SK-N-SH (cell line): ENCODE measurements at regions not wholly inside any gene's neighbourhood (a gene's known extent, or its start where the extent isn't known, plus 50 kb on each side); places are given as distances from the start of the nearest gene placed in this dataset.

ENCODE experiments used
- CTCF ChIA-PET: fragments of 300-600, 350-600 bp; formaldehyde crosslinking; extraction: SDS; loops from one replicate; lab custom pipeline; 2021; lab: Yijun Ruan, JAX
- POLR2A ChIA-PET: fragments of 350-600 bp; sonication (Branson Sonifier 250); formaldehyde crosslinking; extraction: SDS; loops from one replicate; lab custom pipeline; 2020; ENCODE audit warnings: antibody characterized with exemption, inconsistent platforms; lab: Yijun Ruan, JAX
- DNase-seq: peaks from one replicate; pipeline ENCODE4 v3.0.0; 2012
- H2AFZ ChIP-seq: fragments of 200-600 bp; sonication (generic); 2 replicates; pipeline ENCODE4 v1.8.1; 2016; ENCODE audit warnings: antibody characterized with exemption, mild to moderate bottlenecking, low read depth
- H3F3A ChIP-seq: fragments of 200-600 bp; sonication (generic); replicated peaks from 2 replicates; pipeline ENCODE3; 2016; ENCODE audit warnings: antibody characterized with exemption, mild to moderate bottlenecking; ENCODE audit not compliant: insufficient read depth
- H3K27ac ChIP-seq, 2 experiments: fragments of 200-500 bp in 1 of 2; fragments of 200-600 bp in 1 of 2; sonication (Bioruptor generic) in 1 of 2; sonication (generic), shearing (Covaris generic) in 1 of 2; 2 replicates each; pipeline versions ENCODE4 v1.5.1 to v1.6.1; 2014 to 2016; ENCODE audit warnings: low read depth in 2 of 2, inconsistent platforms in 1 of 2, low read length in 1 of 2, mild to moderate bottlenecking in 1 of 2, mixed read lengths in 1 of 2
- H3K27me3 ChIP-seq: fragments of 200-600 bp; sonication (generic), shearing (Covaris generic); 2 replicates; pipeline ENCODE4 v1.6.1; 2016; ENCODE audit warnings: mixed run types; ENCODE audit not compliant: insufficient read depth
- H3K36me3 ChIP-seq, 2 experiments: fragments of 200-500 bp in 1 of 2; fragments of 200-600 bp in 1 of 2; sonication (Bioruptor generic) in 1 of 2; sonication (generic) in 1 of 2; replicated peaks in 1 of 2; 2 replicates each; pipeline versions ENCODE3 to v1.5.1; 2014 to 2016; ENCODE audit warnings: low read length in 1 of 2, mild to moderate bottlenecking in 1 of 2; ENCODE audit not compliant: insufficient read depth in 2 of 2, control insufficient read depth in 1 of 2
- H3K4me1 ChIP-seq, 2 experiments: fragments of 200-500 bp in 1 of 2; fragments of 200-600 bp in 1 of 2; sonication (Bioruptor generic) in 1 of 2; sonication (generic), shearing (Covaris generic) in 1 of 2; 2 replicates each; pipeline versions ENCODE4 v1.5.1 to v1.6.1; 2014 to 2016; ENCODE audit warnings: low read depth in 1 of 2, low read length in 1 of 2, mixed run types in 1 of 2; ENCODE audit not compliant: insufficient read depth in 2 of 2, control insufficient read depth in 1 of 2
- H3K4me2 ChIP-seq: fragments of 200-600 bp; sonication (generic), shearing (Covaris generic); 2 replicates; pipeline ENCODE4 v1.6.1; 2017; ENCODE audit warnings: mixed run types
- H3K4me3 ChIP-seq, 2 experiments: fragments of 200-500 bp in 1 of 2; fragments of 200-600 bp in 1 of 2; sonication (Bioruptor generic) in 1 of 2; sonication (generic), shearing (Covaris generic) in 1 of 2; 2 replicates each; pipeline versions ENCODE4 v1.5.1 to v1.8.1; 2014 to 2016; ENCODE audit warnings: low read depth in 2 of 2, inconsistent platforms in 1 of 2, low read length in 1 of 2, mild to moderate bottlenecking in 1 of 2, mixed read lengths in 1 of 2, moderate library complexity in 1 of 2
- H3K79me2 ChIP-seq: fragments of 200-600 bp; sonication (generic); 2 replicates; pipeline ENCODE4 v1.8.1; 2017; ENCODE audit warnings: mild to moderate bottlenecking; ENCODE audit not compliant: insufficient read depth
- H3K9ac ChIP-seq: fragments of 200-600 bp; sonication (generic); 2 replicates; pipeline ENCODE4 v1.6.1; 2017; ENCODE audit warnings: mixed run types
- H3K9me2 ChIP-seq: fragments of 200-600 bp; sonication (generic); 2 replicates; pipeline ENCODE4 v1.6.1; 2017; ENCODE audit warnings: mixed run types
- H3K9me3 ChIP-seq: fragments of 200-600 bp; sonication (generic); 2 replicates; pipeline ENCODE4 v1.6.1; 2017; ENCODE audit warnings: mixed run types, mild to moderate bottlenecking, moderate library complexity
- H4K20me1 ChIP-seq: fragments of 200-600 bp; sonication (generic); 2 replicates; pipeline ENCODE4 v1.6.1; 2017; ENCODE audit warnings: mild to moderate bottlenecking, mixed run types; ENCODE audit not compliant: insufficient read depth
- FOSL2 ChIP-seq: IDR thresholded peaks from 2 replicates; pipeline ENCODE4 v1.4.0; 2012; ENCODE audit warnings: low read depth, mild to moderate bottlenecking, moderate library complexity, borderline replicate concordance
- FOXM1 ChIP-seq: IDR thresholded peaks from 2 replicates; pipeline ENCODE4 v1.4.0; 2012; ENCODE audit warnings: low read depth, mild to moderate bottlenecking
- GABPA ChIP-seq: IDR thresholded peaks from 2 replicates; pipeline ENCODE4 v1.4.0; 2012; ENCODE audit warnings: low read depth, mild to moderate bottlenecking
- GATA2 ChIP-seq: sonication (generic); formaldehyde crosslinking; IDR thresholded peaks from 2 replicates; pipeline ENCODE4 v1.5.0; 2020; ENCODE audit warnings: mild to moderate bottlenecking, missing genetic modification reagents
- MEF2A ChIP-seq: IDR thresholded peaks from 2 replicates; pipeline ENCODE4 v1.4.0; 2012; ENCODE audit warnings: low read depth, borderline replicate concordance
- MXI1 ChIP-seq: IDR thresholded peaks from 2 replicates; pipeline ENCODE4 v1.6.1; 2012; ENCODE audit warnings: mild to moderate bottlenecking, low read depth, low read length, improper control_type of control experiment
- POLR2AphosphoS5 ChIP-seq: IDR thresholded peaks from 2 replicates; pipeline ENCODE4 v1.6.1; 2012; ENCODE audit warnings: low read depth, low read length
- RXRA ChIP-seq: IDR thresholded peaks from 2 replicates; pipeline ENCODE4 v1.4.0; 2012; ENCODE audit warnings: low read depth, mild to moderate bottlenecking, borderline replicate concordance
- SMC3 ChIP-seq: IDR thresholded peaks from 2 replicates; pipeline ENCODE4 v1.6.1; 2012; ENCODE audit warnings: low read depth, low read length, improper control_type of control experiment
- TAF1 ChIP-seq: IDR thresholded peaks from 2 replicates; pipeline ENCODE4 v1.6.1; 2012; ENCODE audit warnings: low read depth, mild to moderate bottlenecking, low read length, moderate library complexity, borderline replicate concordance
- TCF12 ChIP-seq: IDR thresholded peaks from 2 replicates; pipeline ENCODE4 v1.4.0; 2012
- WGBS: methylation state at CpG from one replicate; pipeline ENCODE4 v1.1.6; 2017; ENCODE audit warnings: low lambda C conversion rate; 5-methylcytosine and 5-hydroxymethylcytosine counted together
- TF ChIP-seq, protein P1 (sequence below): IDR thresholded peaks from 2 replicates; pipeline ENCODE4 v1.4.0; 2012; ENCODE audit warnings: low read depth, borderline replicate concordance
- TF ChIP-seq, protein P2 (sequence below): IDR thresholded peaks from 2 replicates; pipeline ENCODE4; 2012
- TF ChIP-seq, protein P3 (sequence below): IDR thresholded peaks from 2 replicates; pipeline ENCODE4 v1.4.0; 2012; ENCODE audit warnings: low read depth, borderline replicate concordance
- TF ChIP-seq, protein P4 (sequence below): fragments of 200-600 bp; sonication (generic); IDR thresholded peaks from 2 replicates; pipeline ENCODE4 v1.6.1; 2017; ENCODE audit warnings: antibody characterized with exemption, mild to moderate bottlenecking, moderate library complexity

DNA sequence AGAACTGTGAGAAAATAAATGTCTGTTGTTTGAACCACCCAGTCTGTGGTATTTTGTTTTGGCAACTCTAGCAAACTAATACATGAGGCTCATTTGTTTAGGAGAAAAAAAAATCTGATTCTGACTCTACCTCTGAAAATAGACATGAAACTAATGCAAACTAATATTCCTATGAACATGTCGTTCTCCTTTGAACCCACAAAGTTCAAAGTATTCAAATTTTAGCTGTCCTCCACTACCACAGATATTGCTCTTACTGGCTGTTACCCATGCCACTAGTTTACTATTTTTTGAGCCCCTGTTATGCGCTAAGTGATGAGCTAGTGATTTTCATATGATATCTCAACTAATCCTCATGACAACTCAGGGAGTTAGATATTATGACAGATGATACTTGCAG, 58.8 kb upstream of the ZNF804B start:
- H4K20me1 ChIP-seq = no peaks in the 10 kb centered on the region
- no peaks in the 10 kb centered on the region for H3K79me2 ChIP-seq

More for the DNA sequence above, 58.8 kb upstream of the ZNF804B start:
- POLR2A ChIA-PET = no interaction called here
- no peak overlapping the region for H3K4me2 ChIP-seq
- H3K9ac ChIP-seq = no peak overlapping the region
- no peak overlapping the region for H2AFZ ChIP-seq
- TF ChIP-seq, protein P1, sequence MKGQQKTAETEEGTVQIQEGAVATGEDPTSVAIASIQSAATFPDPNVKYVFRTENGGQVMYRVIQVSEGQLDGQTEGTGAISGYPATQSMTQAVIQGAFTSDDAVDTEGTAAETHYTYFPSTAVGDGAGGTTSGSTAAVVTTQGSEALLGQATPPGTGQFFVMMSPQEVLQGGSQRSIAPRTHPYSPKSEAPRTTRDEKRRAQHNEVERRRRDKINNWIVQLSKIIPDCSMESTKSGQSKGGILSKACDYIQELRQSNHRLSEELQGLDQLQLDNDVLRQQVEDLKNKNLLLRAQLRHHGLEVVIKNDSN = no peak
- TF ChIP-seq MXI1 (no peak), TCF12 (no peak), TAF1 (no peak), SMC3 (no peak), FOXM1 (no peak), POLR2AphosphoS5 (no peak), RXRA (no peak), FOSL2 (no peak), GABPA (no peak), MEF2A (no peak), GATA2 (CRISPR knock-in tag) (no peak)
- TF ChIP-seq, protein P2, sequence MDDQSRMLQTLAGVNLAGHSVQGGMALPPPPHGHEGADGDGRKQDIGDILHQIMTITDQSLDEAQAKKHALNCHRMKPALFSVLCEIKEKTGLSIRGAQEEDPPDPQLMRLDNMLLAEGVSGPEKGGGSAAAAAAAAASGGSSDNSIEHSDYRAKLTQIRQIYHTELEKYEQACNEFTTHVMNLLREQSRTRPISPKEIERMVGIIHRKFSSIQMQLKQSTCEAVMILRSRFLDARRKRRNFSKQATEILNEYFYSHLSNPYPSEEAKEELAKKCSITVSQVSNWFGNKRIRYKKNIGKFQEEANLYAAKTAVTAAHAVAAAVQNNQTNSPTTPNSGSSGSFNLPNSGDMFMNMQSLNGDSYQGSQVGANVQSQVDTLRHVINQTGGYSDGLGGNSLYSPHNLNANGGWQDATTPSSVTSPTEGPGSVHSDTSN = no peak
- TF ChIP-seq, protein P3, sequence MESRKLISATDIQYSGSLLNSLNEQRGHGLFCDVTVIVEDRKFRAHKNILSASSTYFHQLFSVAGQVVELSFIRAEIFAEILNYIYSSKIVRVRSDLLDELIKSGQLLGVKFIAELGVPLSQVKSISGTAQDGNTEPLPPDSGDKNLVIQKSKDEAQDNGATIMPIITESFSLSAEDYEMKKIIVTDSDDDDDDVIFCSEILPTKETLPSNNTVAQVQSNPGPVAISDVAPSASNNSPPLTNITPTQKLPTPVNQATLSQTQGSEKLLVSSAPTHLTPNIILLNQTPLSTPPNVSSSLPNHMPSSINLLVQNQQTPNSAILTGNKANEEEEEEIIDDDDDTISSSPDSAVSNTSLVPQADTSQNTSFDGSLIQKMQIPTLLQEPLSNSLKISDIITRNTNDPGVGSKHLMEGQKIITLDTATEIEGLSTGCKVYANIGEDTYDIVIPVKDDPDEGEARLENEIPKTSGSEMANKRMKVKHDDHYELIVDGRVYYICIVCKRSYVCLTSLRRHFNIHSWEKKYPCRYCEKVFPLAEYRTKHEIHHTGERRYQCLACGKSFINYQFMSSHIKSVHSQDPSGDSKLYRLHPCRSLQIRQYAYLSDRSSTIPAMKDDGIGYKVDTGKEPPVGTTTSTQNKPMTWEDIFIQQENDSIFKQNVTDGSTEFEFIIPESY = no peak
- TF ChIP-seq, protein P4, sequence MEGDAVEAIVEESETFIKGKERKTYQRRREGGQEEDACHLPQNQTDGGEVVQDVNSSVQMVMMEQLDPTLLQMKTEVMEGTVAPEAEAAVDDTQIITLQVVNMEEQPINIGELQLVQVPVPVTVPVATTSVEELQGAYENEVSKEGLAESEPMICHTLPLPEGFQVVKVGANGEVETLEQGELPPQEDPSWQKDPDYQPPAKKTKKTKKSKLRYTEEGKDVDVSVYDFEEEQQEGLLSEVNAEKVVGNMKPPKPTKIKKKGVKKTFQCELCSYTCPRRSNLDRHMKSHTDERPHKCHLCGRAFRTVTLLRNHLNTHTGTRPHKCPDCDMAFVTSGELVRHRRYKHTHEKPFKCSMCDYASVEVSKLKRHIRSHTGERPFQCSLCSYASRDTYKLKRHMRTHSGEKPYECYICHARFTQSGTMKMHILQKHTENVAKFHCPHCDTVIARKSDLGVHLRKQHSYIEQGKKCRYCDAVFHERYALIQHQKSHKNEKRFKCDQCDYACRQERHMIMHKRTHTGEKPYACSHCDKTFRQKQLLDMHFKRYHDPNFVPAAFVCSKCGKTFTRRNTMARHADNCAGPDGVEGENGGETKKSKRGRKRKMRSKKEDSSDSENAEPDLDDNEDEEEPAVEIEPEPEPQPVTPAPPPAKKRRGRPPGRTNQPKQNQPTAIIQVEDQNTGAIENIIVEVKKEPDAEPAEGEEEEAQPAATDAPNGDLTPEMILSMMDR = no peak
- CTCF ChIA-PET = no interaction called here
- H3K4me3 ChIP-seq = no peak overlapping the region
- H3K27ac ChIP-seq = no peak overlapping the region
- no peaks in the 10 kb centered on the region for H3K9me3 ChIP-seq
- H3K36me3 ChIP-seq = no peaks in the 10 kb centered on the region
- 24% methylated on average over 2 of the region's 2 CpGs for WGBS
- no peaks in the 10 kb centered on the region for H3K27me3 ChIP-seq
- H3K4me1 ChIP-seq = no peaks in the 10 kb centered on the region
- no peaks in the 10 kb centered on the region for H3F3A ChIP-seq
- no peaks in the 10 kb centered on the region for H3K9me2 ChIP-seq
- no peak for DNase-seq
